ENCODE measurements at regions not wholly inside any gene's neighbourhood (a gene's known extent, or its start where the extent isn't known, plus 50 kb on each side); places are given as distances from the start of the nearest gene placed in this dataset.

- Mint-ChIP-seq H3K27me3 (ENCODE audit: low read depth) (no peaks in the 10 kb centered on the region), H3K4me1 (ENCODE audit: low read depth) (no peaks in the 10 kb centered on the region), H3K9me3 (peaks cover 3 to 4% of the 10 kb centered on the region in 2 donors), H3K36me3 (ENCODE audit: insufficient read depth in 2 of 2) (no peaks in the 10 kb centered on the region), H3K27ac (no peak overlapping the region), H3K4me3 (no peak overlapping the region)
- DNase-seq (no peak), ATAC-seq (replicated peaks in 1 of 2) (no peak)
These were observed 169.2 kb downstream of the ETAA1 start for GRCh38 chr2:67566285-67566684.

GRCh38 chr2:67566958-67567635 lies 170.0 kb downstream of the ETAA1 start:
- no peaks in the 10 kb centered on the region for H3K4me1 Mint-ChIP-seq (ENCODE audit: low read depth)
- H3K27me3 Mint-ChIP-seq (ENCODE audit: low read depth): no peaks in the 10 kb centered on the region
- no peak overlapping the region for H3K27ac Mint-ChIP-seq
- DNase-seq (no peak), ATAC-seq (replicated peaks in 1 of 2) (no peak)
- peaks cover 3 to 4% of the 10 kb centered on the region in 2 donors for H3K9me3 Mint-ChIP-seq
- no peaks in the 10 kb centered on the region for H3K36me3 Mint-ChIP-seq (ENCODE audit: insufficient read depth in 2 of 2)
- H3K4me3 Mint-ChIP-seq: no peak overlapping the region

- ATAC-seq (replicated peaks in 1 of 2): no peak
- H3K36me3 Mint-ChIP-seq (ENCODE audit: insufficient read depth in 2 of 2): no peaks in the 10 kb centered on the region
- no peaks in the 10 kb centered on the region for H3K4me1 Mint-ChIP-seq (ENCODE audit: low read depth)
- no peaks in the 10 kb centered on the region for H3K27me3 Mint-ChIP-seq (ENCODE audit: low read depth)
- no peak overlapping the region for H3K27ac Mint-ChIP-seq
- H3K9me3 Mint-ChIP-seq: peaks cover 3 to 4% of the 10 kb centered on the region in 2 donors
- no peak for DNase-seq
- no peak overlapping the region for H3K4me3 Mint-ChIP-seq
These were observed 170.8 kb downstream of the ETAA1 start for GRCh38 chr2:67567886-67568285.

GRCh38 chr2:67570611-67571010 lies 173.5 kb downstream of the ETAA1 start:
- Mint-ChIP-seq H3K4me1 (ENCODE audit: low read depth) (no peaks in the 10 kb centered on the region), H3K4me3 (no peak overlapping the region), H3K27ac (no peak overlapping the region), H3K9me3 (peaks cover 3 to 5% of the 10 kb centered on the region in 2 donors), H3K36me3 (ENCODE audit: insufficient read depth in 2 of 2) (no peaks in the 10 kb centered on the region), H3K27me3 (ENCODE audit: low read depth) (no peaks in the 10 kb centered on the region)
- DNase-seq (no peak), ATAC-seq (replicated peaks in 1 of 2) (no peak)

GRCh38 chr2:67571785-67572718 lies 174.9 kb downstream of the ETAA1 start:
- no peaks in the 10 kb centered on the region for H3K36me3 Mint-ChIP-seq (ENCODE audit: insufficient read depth in 2 of 2)
- H3K27ac Mint-ChIP-seq: no peak overlapping the region
- H3K4me1 Mint-ChIP-seq (ENCODE audit: low read depth): no peaks in the 10 kb centered on the region
- no peak for ATAC-seq (replicated peaks in 1 of 2)
- no peaks in the 10 kb centered on the region for H3K27me3 Mint-ChIP-seq (ENCODE audit: low read depth)
- H3K4me3 Mint-ChIP-seq: no peak overlapping the region
- no peak for DNase-seq
- peaks cover 3 to 8% of the 10 kb centered on the region in 2 donors for H3K9me3 Mint-ChIP-seq

- peaks cover 0 to 8% of the 10 kb centered on the region in 2 donors for H3K9me3 Mint-ChIP-seq
- no peaks in the 10 kb centered on the region for H3K27me3 Mint-ChIP-seq (ENCODE audit: low read depth)
- ATAC-seq (replicated peaks in 1 of 2) (no peak), DNase-seq (no peak)
- no peaks in the 10 kb centered on the region for H3K4me1 Mint-ChIP-seq (ENCODE audit: low read depth)
- no peak overlapping the region for H3K4me3 Mint-ChIP-seq
- no peaks in the 10 kb centered on the region for H3K36me3 Mint-ChIP-seq (ENCODE audit: insufficient read depth in 2 of 2)
- H3K27ac Mint-ChIP-seq: no peak overlapping the region
These were observed 175.7 kb downstream of the ETAA1 start for GRCh38 chr2:67572721-67573435.

GRCh38 chr2:67574230-67574629 lies 177.1 kb downstream of the ETAA1 start:
- no peak overlapping the region for H3K27ac Mint-ChIP-seq
- H3K36me3 Mint-ChIP-seq (ENCODE audit: insufficient read depth in 2 of 2): no peaks in the 10 kb centered on the region
- no peaks in the 10 kb centered on the region for H3K27me3 Mint-ChIP-seq (ENCODE audit: low read depth)
- ATAC-seq (replicated peaks in 1 of 2) (no peak), DNase-seq (no peak)
- no peak overlapping the region for H3K4me3 Mint-ChIP-seq
- H3K4me1 Mint-ChIP-seq (ENCODE audit: low read depth): no peaks in the 10 kb centered on the region
- H3K9me3 Mint-ChIP-seq: peaks cover 0 to 5% of the 10 kb centered on the region in 2 donors

- no peak for ATAC-seq (replicated peaks in 1 of 2)
- H3K27me3 Mint-ChIP-seq (ENCODE audit: low read depth): no peaks in the 10 kb centered on the region
- no peaks in the 10 kb centered on the region for H3K36me3 Mint-ChIP-seq (ENCODE audit: insufficient read depth in 2 of 2)
- no peak overlapping the region for H3K4me3 Mint-ChIP-seq
- H3K27ac Mint-ChIP-seq: no peak overlapping the region
- DNase-seq: no peak
- H3K4me1 Mint-ChIP-seq (ENCODE audit: low read depth): no peaks in the 10 kb centered on the region
- peaks cover 0 to 3% of the 10 kb centered on the region in 2 donors for H3K9me3 Mint-ChIP-seq
These were observed 179.1 kb downstream of the ETAA1 start for GRCh38 chr2:67576226-67576625.

- no peaks in the 10 kb centered on the region for H3K36me3 Mint-ChIP-seq (ENCODE audit: insufficient read depth in 2 of 2)
- H3K27ac Mint-ChIP-seq: no peak overlapping the region
- peaks cover 3 to 6% of the 10 kb centered on the region in 2 donors for H3K9me3 Mint-ChIP-seq
- H3K4me1 Mint-ChIP-seq (ENCODE audit: low read depth): no peaks in the 10 kb centered on the region
- DNase-seq (no peak), ATAC-seq (replicated peaks in 1 of 2) (no peak)
- H3K27me3 Mint-ChIP-seq (ENCODE audit: low read depth): no peaks in the 10 kb centered on the region
- H3K4me3 Mint-ChIP-seq: no peak overlapping the region
These were observed 179.9 kb downstream of the ETAA1 start for GRCh38 chr2:67576991-67577390.

GRCh38 chr2:67579216-67579615 lies 182.1 kb downstream of the ETAA1 start:
- Mint-ChIP-seq H3K27me3 (ENCODE audit: low read depth) (no peaks in the 10 kb centered on the region), H3K36me3 (ENCODE audit: insufficient read depth in 2 of 2) (no peaks in the 10 kb centered on the region), H3K9me3 (peaks cover 3 to 6% of the 10 kb centered on the region in 2 donors), H3K4me3 (no peak overlapping the region), H3K4me1 (ENCODE audit: low read depth) (no peaks in the 10 kb centered on the region), H3K27ac (no peak overlapping the region)
- ATAC-seq (replicated peaks in 1 of 2): no peak
- no peak for DNase-seq

- peaks cover 0 to under 1% of the 10 kb centered on the region in 2 donors for H3K36me3 Mint-ChIP-seq (ENCODE audit: insufficient read depth in 2 of 2)
- no peak for ATAC-seq (replicated peaks in 1 of 2)
- H3K27me3 Mint-ChIP-seq (ENCODE audit: low read depth): no peaks in the 10 kb centered on the region
These were observed 182.7 kb downstream of the ETAA1 start for GRCh38 chr2:67579806-67580205.

GRCh38 chr2:67581751-67582150 lies 184.6 kb downstream of the ETAA1 start:
- Mint-ChIP-seq H3K36me3 (ENCODE audit: insufficient read depth in 2 of 2) (peaks cover 0 to 1% of the 10 kb centered on the region in 2 donors), H3K4me1 (ENCODE audit: low read depth) (no peaks in the 10 kb centered on the region), H3K9me3 (peaks cover 15 to 20% of the 10 kb centered on the region in 2 donors), H3K4me3 (no peak overlapping the region), H3K27me3 (ENCODE audit: low read depth) (no peaks in the 10 kb centered on the region), H3K27ac (no peak overlapping the region)
- ATAC-seq (replicated peaks in 1 of 2): no peak
- DNase-seq: no peak

More at GRCh38 chr2:67579806-67580205, 182.7 kb downstream of the ETAA1 start:
- no peak for DNase-seq
- Mint-ChIP-seq H3K4me3 (no peak overlapping the region), H3K27ac (no peak overlapping the region), H3K9me3 (peaks cover 5 to 9% of the 10 kb centered on the region in 2 donors), H3K4me1 (ENCODE audit: low read depth) (no peaks in the 10 kb centered on the region)

- Mint-ChIP-seq H3K36me3 (ENCODE audit: insufficient read depth in 2 of 2) (peaks cover 0 to 1% of the 10 kb centered on the region in 2 donors), H3K9me3 (peaks cover 15 to 21% of the 10 kb centered on the region in 2 donors), H3K4me1 (ENCODE audit: low read depth) (no peaks in the 10 kb centered on the region)
These were observed 186.1 kb downstream of the ETAA1 start for GRCh38 chr2:67583185-67583584.

More at GRCh38 chr2:67583185-67583584, 186.1 kb downstream of the ETAA1 start:
- Mint-ChIP-seq H3K4me3 (no peak overlapping the region), H3K27ac (no peak overlapping the region), H3K27me3 (ENCODE audit: low read depth) (no peaks in the 10 kb centered on the region)
- DNase-seq: no peak
- no peak for ATAC-seq (replicated peaks in 1 of 2)

All from activated T-cell treated with anti-CD3 and anti-CD28 coated beads, Interleukin-2, amount 50 U/mL, for 72 hours (primary cell).